Lower leg skin (tissue), 4 donors: ENCODE measurements at regions not wholly inside any gene's neighbourhood (a gene's known extent, or its start where the extent isn't known, plus 50 kb on each side); places are given as distances from the start of the nearest gene placed in this dataset.

Source experiments
- DNase-seq, 2 donors: peaks; one replicate each; pipeline ENCODE4 v3.0.0-alpha.2; 2019; ENCODE audit warnings: low spot score in 2 of 2
- H3K4me3 ChIP-seq: fragments of 200-600 bp; sonication (generic); 2 replicates; pipeline ENCODE4 v1.5.1; 2017; ENCODE audit warnings: mild to moderate bottlenecking, low read depth; ENCODE audit not compliant: poor library complexity, severe bottlenecking
- CTCF ChIP-seq, 3 donors: fragments of 450-650 bp; IDR thresholded peaks; one replicate each; pipeline ENCODE4 v1.5.1; 2016; ENCODE audit warnings: antibody characterized with exemption in 3 of 3, mild to moderate bottlenecking in 3 of 3, moderate library complexity in 2 of 3
- POLR2A ChIP-seq, 2 donors: fragments of 450-650 bp; IDR thresholded peaks; one replicate each; pipeline ENCODE4 v1.6.1; 2016 to 2017; ENCODE audit warnings: antibody characterized with exemption in 2 of 2, mild to moderate bottlenecking in 1 of 2, moderate library complexity in 1 of 2
- WGBS, 2 donors: methylation state at CpG; one replicate each; pipeline ENCODE4 v1.1.5; 2018; 5-methylcytosine and 5-hydroxymethylcytosine counted together
- intact Hi-C: fragments of 100-400 bp; cut with DNase I; formaldehyde crosslinking; loops from one replicate; pipeline ENCODE4 v1.15.0; 2023; ENCODE audit warnings: low total_unique reads

- no peak overlapping the region for H3K4me3 ChIP-seq
- 56 to 63% methylated on average over 6 of the region's 6 CpGs for WGBS, 2 donors
- intact Hi-C loops: no loop called here
- TF ChIP-seq POLR2A (IDR thresholded peaks at IDR 0.05) (no peak), CTCF (IDR thresholded peaks at IDR 0.05) (no peak)
- no peak for DNase-seq
Measured at GRCh38 chr1:115495625-115496024, 146.1 kb upstream of the VANGL1 start.

GRCh38 chr1:115495111-115495510, 146.7 kb upstream of the VANGL1 start:
- no peak for DNase-seq
- TF ChIP-seq CTCF (IDR thresholded peaks at IDR 0.05) (no peak), POLR2A (IDR thresholded peaks at IDR 0.05) (no peak)
- no peak overlapping the region for H3K4me3 ChIP-seq
- 91 to 93% methylated on average over 3 of the region's 3 CpGs for WGBS, 2 donors
- intact Hi-C loops: no loop called here

- DNase-seq: no peak
- intact Hi-C loops: no loop called here
- 79 to 80% methylated on average over 4 of the region's 4 CpGs for WGBS, 2 donors
- no peak overlapping the region for H3K4me3 ChIP-seq
- TF ChIP-seq POLR2A (IDR thresholded peaks at IDR 0.05) (no peak), CTCF (IDR thresholded peaks at IDR 0.05) (no peak)
Measured at GRCh38 chr1:115493834-115494233, 147.9 kb upstream of the VANGL1 start.

GRCh38 chr1:115492880-115493279, 148.9 kb upstream of the VANGL1 start:
- intact Hi-C loops: no loop called here
- no peak overlapping the region for H3K4me3 ChIP-seq
- TF ChIP-seq CTCF (IDR thresholded peaks at IDR 0.05): no peak
- no peak for TF ChIP-seq POLR2A (IDR thresholded peaks at IDR 0.05)
- no peak for DNase-seq
- WGBS, 2 donors: 88 to 90% methylated on average over 1 of the region's 1 CpG

GRCh38 chr1:115492019-115492595, 149.7 kb upstream of the VANGL1 start:
- 71 to 76% methylated on average over 4 of the region's 4 CpGs for WGBS, 2 donors
- DNase-seq: no peak
- intact Hi-C loops: no loop called here

More at GRCh38 chr1:115492019-115492595, 149.7 kb upstream of the VANGL1 start:
- no peak for TF ChIP-seq CTCF (IDR thresholded peaks at IDR 0.05)
- no peak overlapping the region for H3K4me3 ChIP-seq
